Testis (tissue), 2 donors: ENCODE measurements at regions not wholly inside any gene's neighbourhood (a gene's known extent, or its start where the extent isn't known, plus 50 kb on each side); places are given as distances from the start of the nearest gene placed in this dataset.

Experiments used
- DNase-seq: peaks from one replicate; pipeline ENCODE4 v3.0.0-alpha.2; 2019
- H3K27ac ChIP-seq, 2 donors: fragments of 200-600 bp; sonication (generic); one replicate each; pipeline ENCODE4 v1.5.1; 2019
- H3K27me3 ChIP-seq: fragments of 200-600 bp; sonication (generic); one replicate; pipeline ENCODE4 v1.5.1; 2019
- H3K36me3 ChIP-seq: fragments of 200-600 bp; sonication (generic); one replicate; pipeline ENCODE4 v1.5.1; 2017; ENCODE audit warnings: low read depth; ENCODE audit errors: missing control alignments
- H3K4me1 ChIP-seq: fragments of 200-600 bp; sonication (generic); one replicate; pipeline ENCODE4 v1.5.1; 2019
- H3K4me3 ChIP-seq, 2 donors: fragments of 200-600 bp; sonication (generic); one replicate each; pipeline ENCODE4 v1.5.1; 2017 to 2019
- H3K9me3 ChIP-seq: fragments of 200-600 bp; sonication (generic); one replicate; pipeline ENCODE4 v1.5.1; 2017
- CTCF ChIP-seq, 3 experiments: fragments of 450-650 bp in 2 of 3; fragments of 200-600 bp in 1 of 3; sonication (generic) in 1 of 3; IDR thresholded peaks; one replicate each; pipeline ENCODE4 v1.5.1; 2016 to 2019; ENCODE audit warnings: antibody characterized with exemption in 3 of 3, mild to moderate bottlenecking in 2 of 3, moderate library complexity in 1 of 3
- POLR2A ChIP-seq: fragments of 450-650 bp; IDR thresholded peaks from one replicate; pipeline ENCODE4 v1.6.1; 2017; ENCODE audit warnings: antibody characterized with exemption, mild to moderate bottlenecking, moderate library complexity
- WGBS, 2 donors: methylation state at CpG; one replicate each; pipeline ENCODE4 v1.1.5; 2018; 5-methylcytosine and 5-hydroxymethylcytosine counted together
- intact Hi-C: fragments of 100-400 bp; cut with DNase I; formaldehyde crosslinking; loops from one replicate; pipeline ENCODE4 v1.15.1; 2023; ENCODE audit warnings: low total_unique reads

- H3K9me3 ChIP-seq = no peaks in the 10 kb centered on the region
- no peaks in the 10 kb centered on the region for H3K4me1 ChIP-seq
- no peaks in the 10 kb centered on the region for H3K27me3 ChIP-seq
- H3K4me3 ChIP-seq = no peak overlapping the region
- H3K27ac ChIP-seq = no peak overlapping the region
- intact Hi-C loops = no loop called here
- H3K36me3 ChIP-seq = no peaks in the 10 kb centered on the region
- TF ChIP-seq CTCF (IDR thresholded peaks at IDR 0.05) (no peak), POLR2A (no peak)
- DNase-seq = no peak
- WGBS, 2 donors = 81 to 89% methylated on average over 3 of the region's 3 CpGs
These were observed 1313.7 kb upstream of the PABPC4L start for GRCh38 chr4:135515295-135515694.

GRCh38 chr4:135510582-135510981 lies 1309.0 kb upstream of the PABPC4L start:
- no peak for DNase-seq
- Histone ChIP-seq H3K36me3 (no peaks in the 10 kb centered on the region), H3K27ac (no peak overlapping the region), H3K4me1 (no peaks in the 10 kb centered on the region), H3K9me3 (no peaks in the 10 kb centered on the region), H3K4me3 (no peak overlapping the region), H3K27me3 (no peaks in the 10 kb centered on the region)
- intact Hi-C loops = no loop called here
- TF ChIP-seq CTCF (IDR thresholded peaks at IDR 0.05) = no peak
- TF ChIP-seq POLR2A = no peak
- WGBS, 2 donors = 75 to 89% methylated on average over 1 of the region's 1 CpG

- intact Hi-C loops = no loop called here
- Histone ChIP-seq H3K27ac (no peak overlapping the region), H3K4me3 (no peak overlapping the region), H3K4me1 (no peaks in the 10 kb centered on the region), H3K27me3 (no peaks in the 10 kb centered on the region), H3K9me3 (no peaks in the 10 kb centered on the region), H3K36me3 (no peaks in the 10 kb centered on the region)
- no peak for DNase-seq
- TF ChIP-seq POLR2A (no peak), CTCF (IDR thresholded peaks at IDR 0.05) (no peak)
- WGBS, 2 donors = 61 to 74% methylated on average over 4 of the region's 4 CpGs
These were observed 1306.6 kb upstream of the PABPC4L start for GRCh38 chr4:135508006-135508714.

- no peak for DNase-seq
- no peaks in the 10 kb centered on the region for H3K36me3 ChIP-seq
- no peak overlapping the region for H3K27ac ChIP-seq
- intact Hi-C loops = no loop called here
- H3K27me3 ChIP-seq = no peaks in the 10 kb centered on the region
- TF ChIP-seq CTCF (IDR thresholded peaks at IDR 0.05) (no peak), POLR2A (no peak)
- no peaks in the 10 kb centered on the region for H3K9me3 ChIP-seq
- WGBS, 2 donors = 81 to 82% methylated on average over 1 of the region's 1 CpG
- no peak overlapping the region for H3K4me3 ChIP-seq
- H3K4me1 ChIP-seq = no peaks in the 10 kb centered on the region
These were observed 1296.1 kb upstream of the PABPC4L start for GRCh38 chr4:135497563-135498152.

GRCh38 chr4:135492439-135492838 lies 1290.8 kb upstream of the PABPC4L start:
- H3K27me3 ChIP-seq = no peaks in the 10 kb centered on the region
- no peaks in the 10 kb centered on the region for H3K36me3 ChIP-seq
- whole genome bisulfite sequencing, 2 donors = 82 to 85% methylated on average over 2 of the region's 2 CpGs
- TF ChIP-seq CTCF (IDR thresholded peaks at IDR 0.05) = no peak
- TF ChIP-seq POLR2A = no peak
- H3K4me3 ChIP-seq = no peak overlapping the region
- H3K27ac ChIP-seq = no peak overlapping the region
- no peaks in the 10 kb centered on the region for H3K9me3 ChIP-seq
- intact Hi-C loops = no loop called here
- no peaks in the 10 kb centered on the region for H3K4me1 ChIP-seq
- DNase-seq = no peak
